PFSK-1 (cell line): ENCODE measurements at regions not wholly inside any gene's neighbourhood (a gene's known extent, or its start where the extent isn't known, plus 50 kb on each side); places are given as distances from the start of the nearest gene placed in this dataset.

Experiments
- POLR2AphosphoS5 ChIP-seq: IDR thresholded peaks from 2 replicates; pipeline ENCODE4 v1.6.1; 2012; ENCODE audit warnings: low read depth, mild to moderate bottlenecking, control low read depth, low read length, moderate library complexity
- SIN3A ChIP-seq: IDR thresholded peaks from 2 replicates; pipeline ENCODE4 v1.6.1; 2012; ENCODE audit warnings: mild to moderate bottlenecking, low read length, moderate library complexity, borderline replicate concordance; ENCODE audit not compliant: insufficient read depth
- TAF1 ChIP-seq: IDR thresholded peaks from 2 replicates; pipeline ENCODE4 v1.6.1; 2012; ENCODE audit warnings: low read length, control low read depth, borderline replicate concordance; ENCODE audit not compliant: insufficient read depth
- TF ChIP-seq, protein P1 (sequence below), 2 experiments: IDR thresholded peaks; 2 replicates each; pipeline versions ENCODE4 v1.6.1 to v1.8.0; 2011 to 2012; ENCODE audit warnings: low read depth in 2 of 2, low read length in 2 of 2, control low read depth in 1 of 2, inconsistent platforms in 1 of 2, mild to moderate bottlenecking in 1 of 2, moderate library complexity in 1 of 2; ENCODE audit not compliant: insufficient read depth in 1 of 2

DNA sequence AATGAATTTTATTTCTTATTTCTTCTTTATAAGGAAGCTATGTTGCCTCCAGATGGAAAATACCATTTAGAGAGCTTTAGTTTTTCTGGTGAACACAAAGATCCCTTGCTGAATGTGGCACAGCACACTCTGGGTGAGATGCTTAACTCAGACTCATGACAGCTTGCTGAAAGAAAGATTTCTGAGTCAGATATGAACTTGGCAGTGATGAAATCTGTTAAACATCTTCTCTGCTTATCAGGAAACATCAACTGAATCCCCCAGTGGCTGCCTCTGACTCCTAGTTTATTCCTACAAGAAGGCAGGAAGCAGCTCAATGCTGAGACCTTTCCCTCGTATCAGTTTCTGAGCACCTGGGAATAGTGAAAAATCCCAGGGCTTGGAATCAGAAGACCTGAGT, 162.8 kb downstream of the OSR1 start:
- TF ChIP-seq POLR2AphosphoS5 (no peak), TAF1 (no peak), SIN3A (no peak)
- TF ChIP-seq, protein P1, sequence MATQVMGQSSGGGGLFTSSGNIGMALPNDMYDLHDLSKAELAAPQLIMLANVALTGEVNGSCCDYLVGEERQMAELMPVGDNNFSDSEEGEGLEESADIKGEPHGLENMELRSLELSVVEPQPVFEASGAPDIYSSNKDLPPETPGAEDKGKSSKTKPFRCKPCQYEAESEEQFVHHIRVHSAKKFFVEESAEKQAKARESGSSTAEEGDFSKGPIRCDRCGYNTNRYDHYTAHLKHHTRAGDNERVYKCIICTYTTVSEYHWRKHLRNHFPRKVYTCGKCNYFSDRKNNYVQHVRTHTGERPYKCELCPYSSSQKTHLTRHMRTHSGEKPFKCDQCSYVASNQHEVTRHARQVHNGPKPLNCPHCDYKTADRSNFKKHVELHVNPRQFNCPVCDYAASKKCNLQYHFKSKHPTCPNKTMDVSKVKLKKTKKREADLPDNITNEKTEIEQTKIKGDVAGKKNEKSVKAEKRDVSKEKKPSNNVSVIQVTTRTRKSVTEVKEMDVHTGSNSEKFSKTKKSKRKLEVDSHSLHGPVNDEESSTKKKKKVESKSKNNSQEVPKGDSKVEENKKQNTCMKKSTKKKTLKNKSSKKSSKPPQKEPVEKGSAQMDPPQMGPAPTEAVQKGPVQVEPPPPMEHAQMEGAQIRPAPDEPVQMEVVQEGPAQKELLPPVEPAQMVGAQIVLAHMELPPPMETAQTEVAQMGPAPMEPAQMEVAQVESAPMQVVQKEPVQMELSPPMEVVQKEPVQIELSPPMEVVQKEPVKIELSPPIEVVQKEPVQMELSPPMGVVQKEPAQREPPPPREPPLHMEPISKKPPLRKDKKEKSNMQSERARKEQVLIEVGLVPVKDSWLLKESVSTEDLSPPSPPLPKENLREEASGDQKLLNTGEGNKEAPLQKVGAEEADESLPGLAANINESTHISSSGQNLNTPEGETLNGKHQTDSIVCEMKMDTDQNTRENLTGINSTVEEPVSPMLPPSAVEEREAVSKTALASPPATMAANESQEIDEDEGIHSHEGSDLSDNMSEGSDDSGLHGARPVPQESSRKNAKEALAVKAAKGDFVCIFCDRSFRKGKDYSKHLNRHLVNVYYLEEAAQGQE (IDR thresholded peaks at IDR 0.05; ENCODE audit: insufficient read depth in 1 of 2, low read depth in 2 of 2, low read length in 2 of 2) = no peak
